ENCODE measurements at regions not wholly inside any gene's neighbourhood (a gene's known extent, or its start where the extent isn't known, plus 50 kb on each side); places are given as distances from the start of the nearest gene placed in this dataset.

DNA sequence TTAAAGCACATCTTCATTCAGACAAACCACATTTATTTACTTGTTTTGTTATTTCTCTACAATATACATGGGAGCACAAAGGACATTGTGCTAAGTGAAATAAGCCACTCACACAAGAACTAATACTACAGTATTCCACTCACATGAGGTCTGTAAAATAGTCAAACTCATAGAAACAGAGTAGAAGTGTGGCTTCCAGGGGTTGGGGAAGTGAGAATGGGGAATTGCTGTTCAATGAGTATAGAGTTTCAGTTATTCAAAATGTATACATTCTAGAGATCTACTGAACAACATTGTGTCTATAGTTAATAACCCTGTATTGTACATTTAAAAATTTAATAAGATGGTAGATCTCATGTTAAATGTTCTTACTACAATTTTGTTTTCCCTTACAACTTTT lies 88.8 kb downstream of the ATXN7L3B start:
- Histone ChIP-seq H3K27me3 (no peaks in the 10 kb centered on the region), H3K4me1 (no peaks in the 10 kb centered on the region), H3K27ac (no peak overlapping the region), H3K36me3 (no peaks in the 10 kb centered on the region), H3K9me3 (no peaks in the 10 kb centered on the region), H3K4me3 (no peak overlapping the region)
- no peak for DNase-seq (ENCODE audit: low spot score in 2 of 2)
- TF ChIP-seq, protein P1, sequence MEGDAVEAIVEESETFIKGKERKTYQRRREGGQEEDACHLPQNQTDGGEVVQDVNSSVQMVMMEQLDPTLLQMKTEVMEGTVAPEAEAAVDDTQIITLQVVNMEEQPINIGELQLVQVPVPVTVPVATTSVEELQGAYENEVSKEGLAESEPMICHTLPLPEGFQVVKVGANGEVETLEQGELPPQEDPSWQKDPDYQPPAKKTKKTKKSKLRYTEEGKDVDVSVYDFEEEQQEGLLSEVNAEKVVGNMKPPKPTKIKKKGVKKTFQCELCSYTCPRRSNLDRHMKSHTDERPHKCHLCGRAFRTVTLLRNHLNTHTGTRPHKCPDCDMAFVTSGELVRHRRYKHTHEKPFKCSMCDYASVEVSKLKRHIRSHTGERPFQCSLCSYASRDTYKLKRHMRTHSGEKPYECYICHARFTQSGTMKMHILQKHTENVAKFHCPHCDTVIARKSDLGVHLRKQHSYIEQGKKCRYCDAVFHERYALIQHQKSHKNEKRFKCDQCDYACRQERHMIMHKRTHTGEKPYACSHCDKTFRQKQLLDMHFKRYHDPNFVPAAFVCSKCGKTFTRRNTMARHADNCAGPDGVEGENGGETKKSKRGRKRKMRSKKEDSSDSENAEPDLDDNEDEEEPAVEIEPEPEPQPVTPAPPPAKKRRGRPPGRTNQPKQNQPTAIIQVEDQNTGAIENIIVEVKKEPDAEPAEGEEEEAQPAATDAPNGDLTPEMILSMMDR (IDR thresholded peaks at IDR 0.05): no peak
- intact Hi-C loops (cut with DNase I): no loop called here

- Histone ChIP-seq H3K9me3 (no peaks in the 10 kb centered on the region), H3K27me3 (no peaks in the 10 kb centered on the region), H3K4me1 (no peaks in the 10 kb centered on the region), H3K27ac (no peak overlapping the region), H3K36me3 (no peaks in the 10 kb centered on the region), H3K4me3 (no peak overlapping the region)
- TF ChIP-seq, protein P1 (IDR thresholded peaks at IDR 0.05): no peak
- DNase-seq (ENCODE audit: low spot score in 2 of 2): no peak
- intact Hi-C loops (cut with DNase I): no loop called here
Observed at GRCh38 chr12:74641262-74641661, 103.6 kb downstream of the ATXN7L3B start.

DNA sequence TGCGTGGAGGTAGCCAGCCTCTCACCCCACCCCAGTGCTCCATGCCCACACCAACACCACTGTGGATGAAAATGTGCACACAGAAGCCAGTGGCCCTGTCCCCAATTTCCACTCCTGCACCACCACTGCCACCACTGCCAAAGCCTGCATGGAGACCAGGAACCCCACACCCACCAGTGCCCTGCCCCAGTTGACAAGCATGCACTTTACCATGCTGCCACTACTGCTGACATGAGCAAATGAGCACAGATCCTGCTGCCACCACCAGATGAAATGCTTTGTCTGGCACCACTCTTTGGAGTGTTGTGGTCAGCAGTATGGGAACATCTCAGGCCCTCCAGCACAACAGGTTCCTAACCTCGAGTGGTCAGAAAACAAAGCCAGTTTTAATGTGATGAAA lies 104.1 kb downstream of the ATXN7L3B start:
- Histone ChIP-seq H3K4me1 (no peaks in the 10 kb centered on the region), H3K4me3 (no peak overlapping the region), H3K27ac (no peak overlapping the region), H3K27me3 (no peaks in the 10 kb centered on the region), H3K36me3 (no peaks in the 10 kb centered on the region), H3K9me3 (no peaks in the 10 kb centered on the region)
- no peak for DNase-seq (ENCODE audit: low spot score in 2 of 2)
- TF ChIP-seq, protein P1 (IDR thresholded peaks at IDR 0.05): no peak
- intact Hi-C loops (cut with DNase I): no loop called here

DNA sequence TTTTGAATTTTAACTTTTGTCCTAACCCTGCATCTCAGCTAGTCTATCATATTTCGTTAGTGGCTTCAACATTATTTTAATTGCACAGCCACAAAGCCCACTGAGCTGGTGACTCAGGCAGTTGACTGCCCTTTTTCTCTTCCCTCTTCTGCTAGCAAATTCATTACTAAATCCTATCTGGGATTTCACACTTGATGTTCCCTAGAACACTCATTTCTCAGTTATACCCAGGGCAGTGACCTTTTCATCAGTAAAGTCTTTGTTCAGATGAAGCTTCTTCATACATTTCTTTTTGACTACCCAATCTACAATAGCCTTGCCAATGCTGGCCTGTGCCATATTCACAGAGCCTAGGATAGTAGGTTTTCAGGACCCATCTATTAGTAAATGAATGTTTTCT lies 107.0 kb downstream of the ATXN7L3B start:
- Histone ChIP-seq H3K4me1 (no peaks in the 10 kb centered on the region), H3K27me3 (no peaks in the 10 kb centered on the region), H3K9me3 (no peaks in the 10 kb centered on the region), H3K4me3 (no peak overlapping the region), H3K27ac (no peak overlapping the region), H3K36me3 (no peaks in the 10 kb centered on the region)
- DNase-seq (ENCODE audit: low spot score in 2 of 2): no peak
- intact Hi-C loops (cut with DNase I): no loop called here
- TF ChIP-seq, protein P1 (IDR thresholded peaks at IDR 0.05): no peak

DNA sequence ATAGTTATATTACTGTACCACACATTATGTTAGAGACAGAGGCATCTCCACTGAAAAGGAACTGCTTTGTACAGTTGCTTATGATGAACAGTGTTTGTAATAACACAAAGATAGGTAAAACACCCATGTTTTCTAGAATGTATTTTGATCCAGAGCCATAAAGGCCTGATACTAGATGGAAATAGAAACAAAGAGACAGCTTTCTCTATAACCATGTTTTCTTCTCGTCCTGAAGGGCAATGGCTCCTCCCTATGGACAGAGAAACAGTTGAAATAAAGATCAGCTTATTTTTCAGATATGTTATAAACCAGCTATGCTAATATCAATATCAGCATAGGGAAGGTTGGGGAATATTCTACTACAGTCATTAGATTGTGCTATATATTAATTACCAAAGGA lies 109.2 kb downstream of the ATXN7L3B start:
- H3K4me1 ChIP-seq: no peaks in the 10 kb centered on the region
- H3K9me3 ChIP-seq: no peaks in the 10 kb centered on the region
- intact Hi-C loops (cut with DNase I): no loop called here
- H3K27ac ChIP-seq: no peak overlapping the region
- no peaks in the 10 kb centered on the region for H3K36me3 ChIP-seq
- TF ChIP-seq, protein P1 (IDR thresholded peaks at IDR 0.05): no peak
- no peak for DNase-seq (ENCODE audit: low spot score in 2 of 2)
- no peaks in the 10 kb centered on the region for H3K27me3 ChIP-seq
- H3K4me3 ChIP-seq: no peak overlapping the region

DNA sequence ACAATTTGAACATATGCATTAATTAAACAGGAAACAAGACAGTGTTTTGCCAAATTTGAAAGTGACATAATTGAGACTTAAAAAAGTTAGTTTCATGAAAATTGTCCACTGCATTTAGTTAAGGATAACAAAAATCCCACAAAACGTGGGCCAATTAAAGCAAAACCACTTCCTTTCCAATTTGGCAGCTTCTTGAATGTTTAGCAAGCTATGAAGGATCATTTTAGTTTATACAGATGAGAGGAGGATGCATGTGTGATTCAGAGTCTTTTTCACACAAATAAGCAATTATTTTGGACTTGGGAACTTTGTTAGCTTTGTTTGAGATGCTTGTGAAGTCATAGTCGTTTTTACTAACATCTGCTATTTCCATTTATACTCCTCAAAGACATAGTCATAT lies 109.6 kb downstream of the ATXN7L3B start:
- Histone ChIP-seq H3K9me3 (no peaks in the 10 kb centered on the region), H3K27ac (no peak overlapping the region), H3K4me3 (no peak overlapping the region), H3K27me3 (no peaks in the 10 kb centered on the region), H3K36me3 (no peaks in the 10 kb centered on the region), H3K4me1 (no peaks in the 10 kb centered on the region)
- DNase-seq (ENCODE audit: low spot score in 2 of 2): no peak
- TF ChIP-seq, protein P1 (IDR thresholded peaks at IDR 0.05): no peak
- intact Hi-C loops (cut with DNase I): no loop called here

Data from ascending aorta (tissue), 2 donors.